AG04449 (cell line): ENCODE measurements at regions not wholly inside any gene's neighbourhood (a gene's known extent, or its start where the extent isn't known, plus 50 kb on each side); places are given as distances from the start of the nearest gene placed in this dataset.

Experiments
- CTCF ChIA-PET: fragments of 350-600 bp; formaldehyde crosslinking; extraction: SDS; loops from one replicate; lab custom pipeline; 2021; ENCODE audit warnings: antibody characterized with exemption; lab: Yijun Ruan, JAX
- POLR2A ChIA-PET: fragments of 400-600, 350-600 bp; formaldehyde crosslinking; extraction: SDS; loops from one replicate; lab custom pipeline; 2020; ENCODE audit warnings: antibody characterized with exemption, inconsistent platforms; lab: Yijun Ruan, JAX
- DNase-seq: peaks from one replicate; pipeline ENCODE4 v3.0.0-alpha.2; 2010; ENCODE audit warnings: low read depth, low spot score
- H3K4me3 ChIP-seq: 2 replicates; pipeline ENCODE4 v1.5.1; 2011; ENCODE audit warnings: low read depth, mild to moderate bottlenecking, control low read depth, low read length
- TF ChIP-seq, protein P1 (sequence below): IDR thresholded peaks from one replicate; pipeline ENCODE4 v1.5.1; 2011; ENCODE audit warnings: mild to moderate bottlenecking, moderate library complexity, low read length, control low read depth, inconsistent platforms; ENCODE audit not compliant: insufficient read depth; ENCODE audit errors: missing control alignments

GRCh38 chr12:74285773-74286172 lies 251.9 kb upstream of the ATXN7L3B start:
- no peak for DNase-seq
- ChIA-PET POLR2A (no interaction called here), CTCF (no interaction called here)
- TF ChIP-seq, protein P1, sequence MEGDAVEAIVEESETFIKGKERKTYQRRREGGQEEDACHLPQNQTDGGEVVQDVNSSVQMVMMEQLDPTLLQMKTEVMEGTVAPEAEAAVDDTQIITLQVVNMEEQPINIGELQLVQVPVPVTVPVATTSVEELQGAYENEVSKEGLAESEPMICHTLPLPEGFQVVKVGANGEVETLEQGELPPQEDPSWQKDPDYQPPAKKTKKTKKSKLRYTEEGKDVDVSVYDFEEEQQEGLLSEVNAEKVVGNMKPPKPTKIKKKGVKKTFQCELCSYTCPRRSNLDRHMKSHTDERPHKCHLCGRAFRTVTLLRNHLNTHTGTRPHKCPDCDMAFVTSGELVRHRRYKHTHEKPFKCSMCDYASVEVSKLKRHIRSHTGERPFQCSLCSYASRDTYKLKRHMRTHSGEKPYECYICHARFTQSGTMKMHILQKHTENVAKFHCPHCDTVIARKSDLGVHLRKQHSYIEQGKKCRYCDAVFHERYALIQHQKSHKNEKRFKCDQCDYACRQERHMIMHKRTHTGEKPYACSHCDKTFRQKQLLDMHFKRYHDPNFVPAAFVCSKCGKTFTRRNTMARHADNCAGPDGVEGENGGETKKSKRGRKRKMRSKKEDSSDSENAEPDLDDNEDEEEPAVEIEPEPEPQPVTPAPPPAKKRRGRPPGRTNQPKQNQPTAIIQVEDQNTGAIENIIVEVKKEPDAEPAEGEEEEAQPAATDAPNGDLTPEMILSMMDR = no peak
- no peak overlapping the region for H3K4me3 ChIP-seq

DNA sequence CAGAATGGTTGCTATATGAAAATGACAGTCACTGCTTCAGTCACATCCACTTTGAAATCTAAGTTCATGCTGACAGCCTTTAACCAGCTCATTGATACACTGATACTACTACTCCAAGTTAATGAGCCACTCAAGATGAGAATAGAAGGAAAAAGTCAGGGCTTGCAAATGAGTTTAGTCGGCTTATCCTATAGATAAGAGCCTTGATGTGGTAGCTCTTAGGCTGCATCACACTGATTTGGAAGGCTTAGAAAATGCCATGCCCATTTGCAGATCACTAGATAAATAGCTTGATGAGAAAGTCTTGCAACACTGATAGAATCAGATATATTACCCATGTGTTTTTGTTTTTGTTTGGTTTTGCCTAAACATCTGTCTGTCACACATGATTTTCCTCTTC lies 251.4 kb upstream of the ATXN7L3B start:
- ChIA-PET POLR2A (no interaction called here), CTCF (no interaction called here)
- H3K4me3 ChIP-seq = no peak overlapping the region
- no peak for DNase-seq
- TF ChIP-seq, protein P1 = no peak

DNA sequence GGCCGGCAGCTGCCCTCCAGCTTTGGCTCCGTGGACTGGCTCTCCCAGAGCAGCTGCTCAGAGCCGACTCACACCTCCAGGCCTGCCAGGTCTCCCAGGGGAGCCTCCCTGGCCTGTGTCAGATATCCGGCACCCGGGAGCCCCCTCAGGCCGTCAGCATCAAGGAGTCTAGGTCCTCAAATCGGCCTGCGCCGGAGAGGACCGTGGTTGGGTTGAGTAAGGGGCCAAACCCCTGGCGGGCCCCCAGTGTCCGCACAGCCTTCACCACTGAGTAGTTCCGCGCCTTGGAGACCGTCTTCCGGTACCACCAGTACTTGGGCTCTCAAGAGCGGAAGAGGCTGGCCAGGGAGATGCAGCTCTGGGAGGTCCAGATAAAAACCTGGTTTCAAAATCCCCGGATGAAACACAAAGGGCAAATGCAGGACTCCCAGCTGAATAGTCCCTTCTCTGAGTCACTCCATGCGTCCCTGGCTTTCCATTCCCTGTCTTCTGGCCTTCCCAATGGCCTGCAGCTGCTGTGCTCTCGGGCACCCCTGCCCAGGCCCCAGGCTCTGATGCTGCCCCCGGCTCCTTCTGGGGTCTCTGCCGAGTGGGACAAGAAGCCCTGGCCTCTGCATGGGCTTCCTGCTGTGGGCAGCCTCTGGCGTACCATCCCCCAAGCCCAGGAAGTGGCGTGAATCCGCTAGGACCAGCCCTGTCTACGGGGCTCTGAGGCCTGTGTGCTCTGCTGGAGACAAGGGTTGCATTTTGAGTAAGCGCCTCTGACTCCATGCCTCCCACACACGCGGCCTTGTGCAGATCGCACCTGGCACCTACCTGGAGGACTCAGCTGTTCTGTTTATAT lies 245.1 kb upstream of the ATXN7L3B start:
- POLR2A ChIA-PET = no interaction called here
- no peak overlapping the region for H3K4me3 ChIP-seq
- CTCF ChIA-PET = no interaction called here
- TF ChIP-seq, protein P1 = no peak
- no peak for DNase-seq

GRCh38 chr12:74293689-74294131 lies 243.9 kb upstream of the ATXN7L3B start:
- TF ChIP-seq, protein P1 = no peak
- no peak for DNase-seq
- H3K4me3 ChIP-seq = no peak overlapping the region
- CTCF ChIA-PET = no interaction called here
- POLR2A ChIA-PET = no interaction called here

DNA sequence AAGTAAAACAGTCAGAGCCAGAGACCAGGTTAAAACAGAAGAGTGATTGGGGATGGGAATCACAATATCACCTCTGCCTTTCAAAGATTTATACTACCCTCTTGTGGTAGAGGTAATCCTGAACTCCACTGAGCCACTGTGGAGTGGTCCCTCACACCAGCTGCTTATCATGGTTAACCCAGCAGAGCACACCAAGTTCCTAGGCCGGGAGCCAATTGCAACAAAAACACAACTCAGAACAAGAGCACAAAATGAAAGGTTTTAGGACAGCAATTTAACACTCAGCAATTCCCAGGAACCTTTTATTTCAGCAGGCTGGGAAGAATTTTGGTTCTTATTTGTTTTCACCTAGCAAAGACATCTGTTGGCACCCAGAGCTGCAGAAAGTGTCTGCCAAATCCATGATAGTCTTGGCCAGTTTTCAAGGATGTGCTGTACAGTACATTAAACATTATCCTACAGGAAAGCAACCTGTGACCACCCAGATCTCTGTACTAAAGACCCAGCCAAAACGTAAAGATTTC lies 220.5 kb upstream of the ATXN7L3B start:
- DNase-seq = no peak
- TF ChIP-seq, protein P1 = peak; percentile 4

GRCh38 chr12:74317741-74318140 lies 219.9 kb upstream of the ATXN7L3B start:
- ChIA-PET POLR2A (no interaction called here), CTCF (no interaction called here)
- TF ChIP-seq, protein P1 = no peak

More for the DNA sequence above, 220.5 kb upstream of the ATXN7L3B start:
- ChIA-PET POLR2A (no interaction called here), CTCF (no interaction called here)
- no peak overlapping the region for H3K4me3 ChIP-seq

More at GRCh38 chr12:74317741-74318140, 219.9 kb upstream of the ATXN7L3B start:
- no peak overlapping the region for H3K4me3 ChIP-seq
- no peak for DNase-seq
